Heart left ventricle (tissue), 16 donors: ENCODE measurements at regions not wholly inside any gene's neighbourhood (a gene's known extent, or its start where the extent isn't known, plus 50 kb on each side); places are given as distances from the start of the nearest gene placed in this dataset.

Source experiments
- ATAC-seq, 4 donors: fragments of 200-7000 bp; cut with Tn5 transposase; one replicate each; pipeline ENCODE4 v1.9.1; 2020 to 2022; ENCODE audit warnings: moderate library complexity in 4 of 4, mild to moderate bottlenecking in 3 of 4, moderate number of reproducible peaks in 1 of 4
- DNase-seq, 5 donors: peaks; one replicate each; pipeline ENCODE4 v3.0.0-alpha.2; 2020
- H3K27ac ChIP-seq, 12 donors: fragments of 200-600 bp; sonication (generic) in 4 of 12; one replicate each; pipeline versions ENCODE4 v1.5.0 to v1.8.0; 2016 to 2022; ENCODE audit warnings: mild to moderate bottlenecking in 2 of 12
- H3K27me3 ChIP-seq, 9 donors: fragments of 200-600 bp; sonication (generic) in 2 of 9; one replicate each; pipeline versions ENCODE4 v1.5.1 to v1.8.0; 2016 to 2022; ENCODE audit warnings: mild to moderate bottlenecking in 3 of 9
- H3K36me3 ChIP-seq, 9 donors: fragments of 200-600 bp; sonication (generic) in 2 of 9; one replicate each; pipeline versions ENCODE4 v1.5.0 to v1.8.0; 2018 to 2022; ENCODE audit warnings: mild to moderate bottlenecking in 2 of 9
- H3K4me1 ChIP-seq, 12 donors: fragments of 200-600 bp; sonication (generic) in 4 of 12; one replicate each; pipeline versions ENCODE4 v1.5.0 to v1.8.0; 2016 to 2022; ENCODE audit warnings: mild to moderate bottlenecking in 3 of 12
- H3K4me3 ChIP-seq, 12 donors: fragments of 200-600 bp; sonication (generic) in 4 of 12; one replicate each; pipeline versions ENCODE4 v1.5.0 to v1.8.0; 2017 to 2022; ENCODE audit warnings: mild to moderate bottlenecking in 9 of 12, moderate library complexity in 4 of 12
- H3K9me3 ChIP-seq, 12 donors: fragments of 200-600 bp; sonication (generic) in 4 of 12; one replicate each; pipeline versions ENCODE4 v1.5.0 to v1.8.0; 2016 to 2022; ENCODE audit warnings: mild to moderate bottlenecking in 1 of 12
- POLR2A ChIP-seq, 2 donors: fragments of 450-650 bp; IDR thresholded peaks; one replicate each; pipeline ENCODE4 v1.6.1; 2017; ENCODE audit warnings: antibody characterized with exemption in 2 of 2, mild to moderate bottlenecking in 2 of 2, moderate library complexity in 2 of 2
- WGBS, 4 donors: extraction: QIAGEN DNeasy Blood & Tissue Kit in 2 of 4; methylation state at CpG; one replicate each; pipeline versions ENCODE4 v1.1.5 to v1.1.7; 2013 to 2018; 5-methylcytosine and 5-hydroxymethylcytosine counted together
- intact Hi-C, 10 donors: fragments of 100-400 bp; cut with DNase I; formaldehyde crosslinking; loops; one replicate each; pipeline versions ENCODE4 v1.11.1 to v1.14.2; 2022
- TF ChIP-seq, protein P1 (sequence below), 12 donors: fragments of 200-600 bp; sonication (generic) in 4 of 12; IDR thresholded peaks; one replicate each; pipeline versions ENCODE4 v1.5.0 to v1.8.0; 2018 to 2022; ENCODE audit warnings: antibody characterized with exemption in 12 of 12, mild to moderate bottlenecking in 5 of 12
- donor health status: ischemic (EF 13 %, LVEDD 7.1; RV severe dilation, severe dysfunction).
- donor health status: healthy with polysubstance abuse.
- donor health status: DM: no; HTN: yes; CAD: no.
- donor health status: DM: no; HTN: no; CAD: no.
- donor health status: ischemic (EF 25% LVEDD 6.9; RV normal size, moderate dysfunction).
- donor health status: ischemic (EF 25% LVEDD 5.7; RV mildly dilated, moderate dysfunction).
- donor health status: healthy.
- donor health status: DM: yes; HTN: yes; CAD: no.
- donor health status: ischemic (EF 35%, LVEDD 5.7; RV mildly dilated, moderate dysfunction).
- donor health status: nonischemic (EF 11% LVEDD 7.7; RV severe dilation, severe dysfunction).
- donor health status: DM: yes; HTN: yes; CAD: no.
- donor health status: PGD.
- donor health status: ischemic (EF 29% LVEDD 5.4; RV normal size, mild dysfunction).
- donor health status: nonischemic (EF 23%, LVEDD 6.1; RV moderate dilation, normal function).

DNA sequence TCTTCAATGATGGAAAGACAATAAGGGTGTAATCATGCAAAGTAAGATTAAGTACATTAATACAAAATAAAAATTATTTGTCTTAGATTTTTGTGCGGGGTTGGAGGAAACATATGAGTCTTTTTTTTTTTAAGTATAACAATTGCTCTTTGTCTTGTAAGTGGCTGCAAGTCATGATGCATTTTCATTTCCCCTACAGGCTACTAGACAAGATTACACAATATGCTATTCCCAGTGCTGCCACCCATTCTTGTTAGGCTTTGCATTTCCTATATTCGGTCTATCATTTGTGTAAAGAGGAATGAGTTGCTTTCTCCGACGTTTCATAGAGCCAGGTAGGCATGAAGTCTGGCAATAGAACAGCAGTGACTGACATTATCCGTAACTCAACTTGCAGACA, 294.2 kb upstream of the CYLC2 start:
- WGBS, 4 donors: 52 to 72% (median 59%) methylated on average over 5 of the region's 5 CpGs
- DNase-seq (no peak), ATAC-seq (no peak)
- Histone ChIP-seq H3K27me3 (no peaks in the 10 kb centered on the region), H3K4me1 (no peaks in the 10 kb centered on the region), H3K27ac (no peak overlapping the region), H3K36me3 (no peaks in the 10 kb centered on the region), H3K4me3 (no peak overlapping the region), H3K9me3 (peaks cover 0 to 6% (median 0%) of the 10 kb centered on the region in 12 donors)
- TF ChIP-seq, protein P1, sequence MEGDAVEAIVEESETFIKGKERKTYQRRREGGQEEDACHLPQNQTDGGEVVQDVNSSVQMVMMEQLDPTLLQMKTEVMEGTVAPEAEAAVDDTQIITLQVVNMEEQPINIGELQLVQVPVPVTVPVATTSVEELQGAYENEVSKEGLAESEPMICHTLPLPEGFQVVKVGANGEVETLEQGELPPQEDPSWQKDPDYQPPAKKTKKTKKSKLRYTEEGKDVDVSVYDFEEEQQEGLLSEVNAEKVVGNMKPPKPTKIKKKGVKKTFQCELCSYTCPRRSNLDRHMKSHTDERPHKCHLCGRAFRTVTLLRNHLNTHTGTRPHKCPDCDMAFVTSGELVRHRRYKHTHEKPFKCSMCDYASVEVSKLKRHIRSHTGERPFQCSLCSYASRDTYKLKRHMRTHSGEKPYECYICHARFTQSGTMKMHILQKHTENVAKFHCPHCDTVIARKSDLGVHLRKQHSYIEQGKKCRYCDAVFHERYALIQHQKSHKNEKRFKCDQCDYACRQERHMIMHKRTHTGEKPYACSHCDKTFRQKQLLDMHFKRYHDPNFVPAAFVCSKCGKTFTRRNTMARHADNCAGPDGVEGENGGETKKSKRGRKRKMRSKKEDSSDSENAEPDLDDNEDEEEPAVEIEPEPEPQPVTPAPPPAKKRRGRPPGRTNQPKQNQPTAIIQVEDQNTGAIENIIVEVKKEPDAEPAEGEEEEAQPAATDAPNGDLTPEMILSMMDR (IDR thresholded peaks at IDR 0.05): no peak
- no peak for TF ChIP-seq POLR2A (IDR thresholded peaks at IDR 0.05)
- intact Hi-C loops: no loop called here

DNA sequence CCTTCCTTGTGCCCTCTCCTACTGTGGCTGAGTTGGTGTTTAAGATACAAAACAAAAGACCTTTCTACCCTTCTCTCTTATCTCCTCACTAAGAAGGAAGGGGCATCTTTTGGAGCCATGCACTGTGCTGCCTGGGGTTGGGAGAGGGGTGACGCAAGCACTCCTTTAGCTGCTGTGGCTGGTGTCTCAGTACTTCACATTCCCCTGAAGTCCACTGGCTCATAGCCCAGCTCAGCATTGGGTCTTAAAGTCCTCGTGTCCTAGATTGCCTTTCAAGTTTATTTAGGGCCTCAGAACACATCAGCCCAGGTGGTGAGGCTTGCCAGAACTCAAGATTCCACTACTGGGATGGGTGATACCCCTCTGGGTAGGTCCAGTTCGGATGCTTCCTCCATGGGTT, 325.9 kb upstream of the CYLC2 start:
- no peak for DNase-seq

GRCh38 chr9:102652471-102652870, 342.7 kb upstream of the CYLC2 start:
- TF ChIP-seq, protein P1 (IDR thresholded peaks at IDR 0.05): no peak
- TF ChIP-seq POLR2A (IDR thresholded peaks at IDR 0.05): no peak
- H3K9me3 ChIP-seq: peaks cover 0 to 2% (median 0%) of the 10 kb centered on the region in 12 donors
- DNase-seq: peak in 1 of 5 donors; percentile 4
- ATAC-seq: no peak
- H3K4me1 ChIP-seq: no peaks in the 10 kb centered on the region
- no peaks in the 10 kb centered on the region for H3K27me3 ChIP-seq
- no peak overlapping the region for H3K27ac ChIP-seq
- WGBS, 4 donors: 79 to 87% (median 84%) methylated on average over 5 of the region's 5 CpGs
- H3K36me3 ChIP-seq: no peaks in the 10 kb centered on the region
- no peak overlapping the region for H3K4me3 ChIP-seq
- intact Hi-C loops: no loop called here

More for the DNA sequence above, 325.9 kb upstream of the CYLC2 start:
- 39 to 44% (median 42%) methylated on average over 3 of the region's 3 CpGs for WGBS, 4 donors
- peak in 3 of 4 donors; percentile 28 to 82 (median 50) for ATAC-seq
- Histone ChIP-seq H3K4me3 (no peak overlapping the region), H3K27me3 (no peaks in the 10 kb centered on the region), H3K9me3 (no peaks in the 10 kb centered on the region), H3K4me1 (no peaks in the 10 kb centered on the region), H3K27ac (no peak overlapping the region), H3K36me3 (no peaks in the 10 kb centered on the region)
- TF ChIP-seq, protein P1 (IDR thresholded peaks at IDR 0.05): no peak
- TF ChIP-seq POLR2A (IDR thresholded peaks at IDR 0.05): no peak
- intact Hi-C loops: no loop called here

- Histone ChIP-seq H3K4me1 (no peaks in the 10 kb centered on the region), H3K4me3 (no peak overlapping the region), H3K27me3 (no peaks in the 10 kb centered on the region), H3K36me3 (no peaks in the 10 kb centered on the region), H3K9me3 (peaks cover 0 to 2% (median 0%) of the 10 kb centered on the region in 12 donors), H3K27ac (no peak overlapping the region)
- WGBS, 4 donors: 85 to 95% (median 86%) methylated on average over 2 of the region's 2 CpGs
- DNase-seq: no peak
- TF ChIP-seq, protein P1 (IDR thresholded peaks at IDR 0.05): no peak
- TF ChIP-seq POLR2A (IDR thresholded peaks at IDR 0.05): no peak
- intact Hi-C loops: no loop called here
- ATAC-seq: no peak
Measured at GRCh38 chr9:102650896-102651295, 344.2 kb upstream of the CYLC2 start.
